GM10266 (cell line): ENCODE measurements at regions not wholly inside any gene's neighbourhood (a gene's known extent, or its start where the extent isn't known, plus 50 kb on each side); places are given as distances from the start of the nearest gene placed in this dataset.

Experiments used
- DNase-seq: peaks from one replicate; pipeline ENCODE4 v3.0.0; 2012; ENCODE audit errors: extremely low spot score
- TF ChIP-seq, protein P1 (sequence below): IDR thresholded peaks from 2 replicates; pipeline ENCODE4 v1.5.1; 2012; ENCODE audit warnings: mild to moderate bottlenecking, low read depth; ENCODE audit not compliant: control insufficient read depth, insufficient read depth; ENCODE audit errors: missing control alignments

DNA sequence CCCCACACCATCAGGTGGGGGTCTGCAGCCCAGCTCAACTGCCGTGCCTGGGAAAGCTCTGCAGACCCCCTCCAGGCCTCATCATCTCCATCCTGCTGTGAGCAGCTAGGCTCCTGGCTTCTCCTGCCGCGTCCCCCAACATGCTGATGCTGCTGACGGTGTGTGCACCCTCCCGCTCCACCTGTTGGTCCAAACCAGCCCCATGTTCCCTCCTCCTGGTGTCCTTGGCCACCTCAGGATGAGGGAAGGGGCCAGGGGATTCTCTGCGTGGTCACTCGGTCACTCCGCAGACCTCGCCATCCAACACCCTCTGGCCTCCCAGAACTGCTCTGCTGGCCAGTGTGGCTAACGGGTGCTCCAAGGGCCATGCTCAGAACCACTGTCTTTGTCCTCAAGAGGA lies 368.6 kb downstream of the FOXL1 start:
- no peak for DNase-seq
- TF ChIP-seq, protein P1, sequence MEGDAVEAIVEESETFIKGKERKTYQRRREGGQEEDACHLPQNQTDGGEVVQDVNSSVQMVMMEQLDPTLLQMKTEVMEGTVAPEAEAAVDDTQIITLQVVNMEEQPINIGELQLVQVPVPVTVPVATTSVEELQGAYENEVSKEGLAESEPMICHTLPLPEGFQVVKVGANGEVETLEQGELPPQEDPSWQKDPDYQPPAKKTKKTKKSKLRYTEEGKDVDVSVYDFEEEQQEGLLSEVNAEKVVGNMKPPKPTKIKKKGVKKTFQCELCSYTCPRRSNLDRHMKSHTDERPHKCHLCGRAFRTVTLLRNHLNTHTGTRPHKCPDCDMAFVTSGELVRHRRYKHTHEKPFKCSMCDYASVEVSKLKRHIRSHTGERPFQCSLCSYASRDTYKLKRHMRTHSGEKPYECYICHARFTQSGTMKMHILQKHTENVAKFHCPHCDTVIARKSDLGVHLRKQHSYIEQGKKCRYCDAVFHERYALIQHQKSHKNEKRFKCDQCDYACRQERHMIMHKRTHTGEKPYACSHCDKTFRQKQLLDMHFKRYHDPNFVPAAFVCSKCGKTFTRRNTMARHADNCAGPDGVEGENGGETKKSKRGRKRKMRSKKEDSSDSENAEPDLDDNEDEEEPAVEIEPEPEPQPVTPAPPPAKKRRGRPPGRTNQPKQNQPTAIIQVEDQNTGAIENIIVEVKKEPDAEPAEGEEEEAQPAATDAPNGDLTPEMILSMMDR, result no peak

DNA sequence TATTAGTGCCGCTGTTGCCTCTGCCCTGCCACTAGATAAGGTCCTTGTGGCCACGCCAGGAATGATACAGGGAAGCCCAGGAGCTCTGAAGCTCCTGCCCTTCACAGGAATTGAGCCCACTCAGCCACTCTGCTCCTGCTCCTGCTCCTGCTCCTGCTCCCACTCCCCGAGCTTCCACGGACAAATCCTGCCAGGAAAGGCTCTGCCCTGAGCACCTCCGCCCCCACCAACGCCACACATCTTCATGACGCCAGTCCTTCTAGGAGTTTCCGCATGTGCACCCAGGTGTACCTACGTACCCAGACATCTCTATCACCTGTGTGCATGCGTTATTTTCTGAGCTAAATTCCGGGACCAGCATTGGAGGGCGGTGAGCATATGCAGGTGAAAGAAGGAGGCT lies 369.1 kb downstream of the C16orf95 start:
- TF ChIP-seq, protein P1, result no peak
- no peak for DNase-seq

- no peak for DNase-seq
- TF ChIP-seq, protein P1, result no peak
Measured at GRCh38 chr16:86949116-86949515, 368.1 kb downstream of the C16orf95 start.

GRCh38 chr16:86949630-86950029 lies 367.6 kb downstream of the C16orf95 start:
- DNase-seq, result no peak
- TF ChIP-seq, protein P1, result no peak

DNA sequence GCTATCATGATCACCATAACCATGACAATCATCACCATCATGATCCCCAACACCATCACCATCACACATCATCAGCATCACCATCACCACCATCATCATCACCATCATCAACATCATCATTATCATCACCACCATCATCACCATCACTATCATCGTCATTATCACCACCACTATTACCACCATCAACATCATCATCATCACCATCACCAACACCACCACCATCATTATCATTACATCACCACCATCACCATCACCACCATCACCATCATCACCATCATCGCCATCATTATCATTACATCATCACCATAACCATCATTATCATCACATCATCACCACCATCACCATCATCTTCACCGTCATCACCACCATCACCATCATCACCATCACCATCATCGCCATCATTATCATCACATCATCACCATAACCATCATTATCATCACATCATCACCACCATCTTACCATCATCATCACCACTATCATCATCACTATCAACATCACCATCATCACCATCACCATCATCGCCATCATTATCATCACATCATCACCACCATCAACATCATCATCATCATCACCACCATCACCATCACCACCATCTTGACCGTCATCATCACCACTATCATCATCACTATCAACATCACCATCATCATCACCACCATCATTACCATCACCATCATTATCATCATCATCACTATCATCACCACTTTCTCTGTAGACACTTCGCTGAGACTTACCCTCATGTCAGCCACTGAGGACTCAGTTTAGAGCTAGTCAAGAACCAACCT lies 366.0 kb downstream of the C16orf95 start:
- no peak for DNase-seq
- TF ChIP-seq, protein P1, result no peak

DNA sequence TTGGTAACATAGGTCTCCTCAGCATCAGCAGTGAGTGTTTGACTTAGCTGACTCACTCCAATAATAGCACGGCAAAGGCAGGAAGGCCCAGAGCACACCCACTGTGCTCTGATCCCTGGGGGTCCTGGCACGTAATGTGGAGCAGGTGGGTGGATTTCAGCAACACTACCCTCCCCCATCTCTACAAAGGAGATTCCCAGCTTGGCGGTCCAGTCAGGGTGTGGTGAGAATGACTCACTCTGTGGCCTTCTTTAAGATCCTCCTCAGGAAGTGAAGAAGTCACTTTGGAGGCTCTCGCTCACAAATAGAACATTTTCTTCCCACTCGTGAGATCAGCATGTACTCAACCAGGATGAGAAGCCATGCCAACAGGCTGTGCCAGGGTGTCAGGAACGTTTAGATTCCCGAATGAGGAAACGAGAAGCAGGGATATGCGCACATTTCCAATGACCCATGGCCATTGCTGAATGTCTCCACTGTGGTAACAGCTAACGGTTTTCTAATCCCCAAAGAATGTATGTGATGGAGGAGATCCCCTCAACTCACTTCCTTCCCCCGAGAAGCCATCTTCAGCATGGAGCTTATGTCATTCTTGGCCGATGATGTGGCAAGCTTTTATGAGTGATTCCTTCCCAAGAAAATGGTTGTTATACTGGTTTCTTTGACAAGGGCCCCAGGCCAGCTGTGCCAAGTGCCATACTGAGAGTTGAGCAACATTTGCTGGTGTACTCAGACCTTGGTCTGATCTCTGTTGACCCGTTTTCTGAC lies 365.2 kb downstream of the C16orf95 start:
- TF ChIP-seq, protein P1, result no peak

DNA sequence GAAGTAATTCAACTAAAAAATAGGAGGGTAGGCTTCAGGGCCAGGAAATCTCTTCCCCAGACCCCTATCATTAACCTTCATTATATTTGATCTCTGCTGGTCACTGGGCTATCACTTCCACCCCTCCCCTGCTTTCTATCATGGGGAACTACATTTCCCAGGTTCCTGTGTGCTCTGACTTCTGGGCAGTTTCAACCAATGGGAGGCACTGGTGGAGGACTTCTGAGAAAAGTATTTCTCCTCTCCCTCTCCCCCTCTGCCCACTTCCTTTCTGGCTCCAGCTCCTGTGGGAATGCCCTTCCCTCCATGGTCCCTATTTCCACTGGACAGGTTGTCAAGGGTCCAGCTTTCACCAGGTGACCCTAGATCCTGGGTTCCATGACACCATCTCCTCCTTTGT lies 364.4 kb downstream of the C16orf95 start:
- TF ChIP-seq, protein P1, result no peak
- no peak for DNase-seq

More for the DNA sequence above, 365.2 kb downstream of the C16orf95 start:
- no peak for DNase-seq
